GM18951 (cell line): ENCODE measurements at regions not wholly inside any gene's neighbourhood (a gene's known extent, or its start where the extent isn't known, plus 50 kb on each side); places are given as distances from the start of the nearest gene placed in this dataset.

ENCODE experiments used
- POLR2A ChIP-seq: IDR thresholded peaks from 4 replicates; pipeline ENCODE4 v1.6.1; 2011; ENCODE audit warnings: mild to moderate bottlenecking; ENCODE audit not compliant: insufficient read length, insufficient read depth; ENCODE audit errors: extremely low read depth
- in situ Hi-C: fragments of 300-500 bp; cut with MboI; formaldehyde crosslinking; loops from one replicate; pipeline ENCODE4 v1.12.0; 2022; ENCODE audit warnings: low sequenced_read_pairs, mixed read lengths, inconsistent platforms; ENCODE audit not compliant: unreplicated experiment

DNA sequence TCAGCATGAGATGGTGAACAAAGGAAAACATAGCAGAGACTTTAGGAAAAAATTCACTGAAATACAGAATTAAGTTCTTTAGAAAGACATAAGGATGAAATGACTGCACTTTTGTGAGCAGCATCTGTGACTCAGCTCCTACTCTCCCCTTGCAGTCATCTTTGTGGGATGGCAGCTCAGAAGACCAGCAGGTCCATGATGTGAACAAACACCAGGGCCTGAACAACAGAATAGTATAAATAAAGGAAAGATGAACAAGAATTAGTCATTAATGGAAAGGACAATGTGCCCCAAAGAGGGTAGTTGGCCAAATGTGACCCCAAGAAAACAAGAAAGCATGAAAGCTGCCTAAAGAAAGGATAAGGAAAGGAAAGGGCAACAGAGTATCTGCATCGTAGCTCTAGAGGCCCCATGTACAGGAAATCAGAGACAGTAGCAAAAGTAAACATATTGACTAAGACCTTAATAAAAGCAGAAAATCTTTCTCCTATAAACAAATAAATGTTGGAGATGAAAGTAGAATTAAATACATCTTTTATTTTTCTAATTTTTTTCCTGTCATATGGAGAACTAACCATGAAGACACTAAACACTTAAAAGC is 318.0 kb downstream of the ZEB2 start:
- in situ Hi-C loops = no loop called here

DNA sequence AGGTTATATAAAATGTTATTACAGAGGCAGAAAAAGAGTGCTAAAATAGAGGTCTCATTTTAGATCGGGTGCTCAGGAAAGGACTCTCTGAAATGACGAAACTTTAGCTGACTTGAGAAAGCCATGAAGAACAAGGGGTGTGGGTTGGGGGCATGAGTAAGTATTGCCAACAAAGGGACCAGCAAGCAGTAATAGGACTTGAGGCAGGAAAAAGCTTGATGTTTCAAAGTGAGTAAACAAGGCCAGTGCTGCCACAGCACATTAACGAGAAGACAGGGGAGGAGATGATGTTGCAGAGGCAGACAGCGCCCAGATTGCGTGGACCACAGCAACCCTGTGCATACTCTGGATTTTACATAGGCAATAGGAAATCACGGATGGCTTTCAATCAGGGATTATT is 318.8 kb downstream of the ZEB2 start:
- TF ChIP-seq POLR2A = no peak
- in situ Hi-C loops = no loop called here

More for the DNA sequence above, 318.0 kb downstream of the ZEB2 start:
- no peak for TF ChIP-seq POLR2A

GRCh38 chr2:144198116-144198515 is 321.8 kb downstream of the ZEB2 start:
- in situ Hi-C loops = no loop called here
- no peak for TF ChIP-seq POLR2A

GRCh38 chr2:144194326-144195071 is 325.4 kb downstream of the ZEB2 start:
- in situ Hi-C loops = no loop called here
- TF ChIP-seq POLR2A = no peak

DNA sequence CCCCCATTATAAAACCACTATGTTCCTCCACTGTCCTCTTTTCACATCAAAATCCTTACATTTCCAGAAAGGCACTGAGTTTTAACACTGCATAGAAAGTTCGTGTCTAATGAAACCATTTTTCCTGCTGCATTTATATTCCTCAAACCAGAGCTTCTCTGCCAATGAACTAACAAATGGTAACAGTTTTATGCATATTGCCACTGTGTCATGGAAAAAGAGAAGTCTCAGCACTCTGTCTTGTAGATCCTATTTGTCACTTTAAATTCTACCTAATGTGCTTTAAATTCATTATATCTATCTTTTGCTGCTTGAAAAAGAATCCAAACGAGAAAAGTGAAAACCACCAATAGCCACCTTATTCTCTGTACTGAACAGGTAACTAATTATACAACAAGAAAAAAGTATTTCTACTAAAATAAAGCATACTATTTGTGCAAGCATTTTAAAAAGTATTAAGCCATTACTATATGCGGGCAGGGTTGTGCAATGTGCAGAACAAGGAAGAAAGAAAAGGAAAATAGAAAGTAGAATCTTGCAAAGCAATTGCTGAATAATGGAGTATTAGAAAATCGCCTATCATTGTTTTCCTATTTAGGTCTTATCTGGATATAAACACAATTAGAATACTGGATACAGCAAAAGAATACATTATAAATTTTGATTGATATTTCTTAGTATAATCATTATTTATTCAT is 328.9 kb downstream of the ZEB2 start:
- TF ChIP-seq POLR2A = no peak
- in situ Hi-C loops = no loop called here

DNA sequence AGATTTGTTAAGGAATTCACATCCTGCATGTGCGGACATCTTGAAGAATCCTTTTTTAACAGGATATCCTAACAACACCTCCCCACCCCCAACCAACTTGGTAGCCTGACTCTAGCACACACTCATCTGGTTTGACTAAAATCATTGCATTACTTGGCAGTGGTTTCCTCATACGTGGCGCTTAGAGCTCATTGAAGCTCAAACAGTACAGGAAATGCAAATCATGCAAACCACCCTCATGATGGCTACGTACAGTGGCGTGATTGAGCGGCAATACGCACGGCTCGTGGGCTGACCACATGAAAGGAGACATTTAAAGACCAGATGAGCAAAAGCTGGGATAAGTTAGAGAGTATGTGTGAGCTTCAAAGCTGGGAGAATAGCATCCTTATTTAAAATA is 336.2 kb downstream of the ZEB2 start:
- in situ Hi-C loops = no loop called here
- TF ChIP-seq POLR2A = no peak

- in situ Hi-C loops = no loop called here
- no peak for TF ChIP-seq POLR2A
These were observed 338.9 kb downstream of the ZEB2 start for GRCh38 chr2:144181001-144181400.

DNA sequence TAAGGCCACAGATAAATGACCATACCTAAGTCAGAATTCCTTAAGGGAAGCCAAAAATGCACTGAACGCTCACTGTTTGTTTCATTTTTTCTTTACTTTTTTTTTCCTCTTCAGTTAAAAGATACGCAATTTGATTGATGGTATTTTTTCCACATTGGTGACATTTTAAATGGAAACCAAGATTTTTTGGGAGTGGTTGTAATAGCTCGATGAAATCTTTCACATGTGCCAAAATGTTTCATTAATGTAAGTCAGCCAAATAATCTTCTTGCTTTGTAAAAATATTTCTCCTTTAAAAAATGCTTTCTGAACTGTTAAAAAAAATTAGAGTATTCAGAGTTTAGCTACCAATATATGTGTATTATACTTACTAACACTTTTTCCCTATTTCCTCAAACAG is 339.8 kb downstream of the ZEB2 start:
- in situ Hi-C loops = no loop called here
- no peak for TF ChIP-seq POLR2A

GRCh38 chr2:144170179-144170578 is 349.7 kb downstream of the ZEB2 start:
- in situ Hi-C loops = no loop called here
- TF ChIP-seq POLR2A = no peak

DNA sequence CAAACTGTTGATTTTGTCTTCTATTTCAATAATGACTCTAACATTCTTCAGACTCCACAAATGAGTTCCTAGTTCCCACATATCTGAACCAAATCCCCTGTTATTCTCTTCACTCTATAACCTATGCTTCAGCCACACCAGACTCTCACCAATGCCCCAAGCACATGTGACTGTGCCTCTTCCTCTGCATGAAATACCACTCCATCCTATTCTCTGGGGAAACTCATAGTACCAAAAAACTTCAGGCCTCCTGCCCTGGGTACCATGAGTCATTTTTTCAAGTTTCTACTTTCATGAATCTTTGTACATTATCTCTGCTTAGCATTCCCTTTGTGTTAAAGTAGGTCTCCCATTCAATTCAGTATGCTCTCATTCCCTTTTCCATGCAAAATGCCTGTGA is 353.2 kb downstream of the ZEB2 start:
- in situ Hi-C loops = no loop called here
- TF ChIP-seq POLR2A = no peak

DNA sequence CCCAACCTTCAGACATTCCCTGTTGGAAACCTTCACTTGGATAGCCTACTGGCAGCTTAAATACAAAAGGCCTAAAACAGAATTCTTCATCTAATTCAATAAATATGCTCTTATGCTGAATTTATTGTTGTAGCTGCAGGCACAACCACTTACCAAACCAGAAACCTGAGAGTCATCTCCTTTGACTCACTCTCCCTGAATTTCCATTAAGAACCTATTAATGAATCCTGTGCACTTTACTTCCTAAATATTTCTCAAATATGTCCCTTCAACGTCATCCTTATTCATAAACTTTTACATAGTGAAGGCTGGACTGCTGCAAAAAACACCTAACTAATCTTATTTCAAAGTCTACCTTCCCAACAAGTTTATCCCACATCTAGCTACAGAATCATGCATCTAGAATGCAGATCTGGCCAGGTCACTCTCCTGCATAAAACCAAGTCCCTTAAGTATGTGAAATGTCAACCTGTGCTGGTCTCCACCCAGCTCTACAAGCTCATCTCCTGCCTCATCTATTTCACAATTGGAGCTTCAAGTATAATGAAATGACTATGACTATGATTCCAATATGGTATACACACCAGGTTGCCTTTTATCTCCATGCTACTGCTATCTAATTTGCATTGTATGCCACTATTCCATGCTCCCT is 354.2 kb downstream of the ZEB2 start:
- TF ChIP-seq POLR2A = no peak
- in situ Hi-C loops = no loop called here

GRCh38 chr2:144163592-144163991 is 356.3 kb downstream of the ZEB2 start:
- no peak for TF ChIP-seq POLR2A
- in situ Hi-C loops = no loop called here

- in situ Hi-C loops = no loop called here
- no peak for TF ChIP-seq POLR2A
These were observed 357.3 kb downstream of the ZEB2 start for GRCh38 chr2:144162652-144163051.
